Gastrocnemius medialis (tissue), 4 donors: ENCODE measurements at regions not wholly inside any gene's neighbourhood (a gene's known extent, or its start where the extent isn't known, plus 50 kb on each side); places are given as distances from the start of the nearest gene placed in this dataset.

ENCODE experiments used
- ATAC-seq, 2 donors: fragments of 150-250 bp; one replicate each; pipeline ENCODE4 v1.9.1; 2016
- DNase-seq, 2 donors: peaks; one replicate each; pipeline ENCODE4 v3.0.0-alpha.2; 2019
- H3K27ac ChIP-seq, 4 donors: fragments of 200-600 bp; sonication (generic); 1 replicate in 1 of 4; 2 replicates in 3 of 4; pipeline ENCODE4 v1.5.1; 2016 to 2018; ENCODE audit warnings: mild to moderate bottlenecking in 2 of 4, moderate library complexity in 1 of 4
- H3K27me3 ChIP-seq, 3 donors: fragments of 200-600 bp; sonication (generic) in 2 of 3; 1 replicate in 1 of 3; 2 replicates in 2 of 3; pipeline versions ENCODE4 v1.5.1 to v1.6.0; 2016 to 2019; ENCODE audit warnings: mild to moderate bottlenecking in 1 of 3, moderate library complexity in 1 of 3
- H3K36me3 ChIP-seq, 2 donors: fragments of 200-600 bp; sonication (generic) in 1 of 2; one replicate each; pipeline ENCODE4 v1.5.1; 2017 to 2018
- H3K4me1 ChIP-seq, 2 donors: fragments of 200-600 bp; sonication (generic) in 1 of 2; one replicate each; pipeline ENCODE4 v1.5.1; 2016 to 2017; ENCODE audit warnings: mild to moderate bottlenecking in 2 of 2
- H3K4me3 ChIP-seq, 4 donors: fragments of 200-600 bp; sonication (generic) in 3 of 4; 1 replicate in 1 of 4; 2 replicates in 3 of 4; pipeline ENCODE4 v1.5.1; 2016 to 2019; ENCODE audit warnings: mild to moderate bottlenecking in 2 of 4
- H3K9me3 ChIP-seq, 3 donors: fragments of 200-600 bp; sonication (generic) in 2 of 3; 1 replicate in 1 of 3; 2 replicates in 2 of 3; pipeline ENCODE4 v1.5.1; 2016 to 2019
- CTCF ChIP-seq, 5 experiments: fragments of 450-650 bp in 3 of 5; fragments of 200-600 bp in 2 of 5; sonication (generic) in 2 of 5; IDR thresholded peaks in 4 of 5; conservative IDR thresholded peaks in 1 of 5; 1 replicate in 4 of 5; 2 replicates in 1 of 5; pipeline ENCODE4 v1.5.1; 2016 to 2019; ENCODE audit warnings: antibody characterized with exemption in 5 of 5, mild to moderate bottlenecking in 3 of 5, moderate library complexity in 3 of 5
- POLR2A ChIP-seq, 2 donors: fragments of 450-650 bp; IDR thresholded peaks; one replicate each; pipeline ENCODE4 v1.6.1; 2017; ENCODE audit warnings: antibody characterized with exemption in 2 of 2, mild to moderate bottlenecking in 2 of 2, moderate library complexity in 2 of 2
- in situ Hi-C, 4 donors: fragments of 200-750 bp; cut with MboI; loops; one replicate each; pipeline versions ENCODE4 v1.15.0 to v1.8.0; 2017; ENCODE audit warnings: low sequenced_read_pairs in 4 of 4
- intact Hi-C: fragments of 100-400 bp; cut with DNase I; formaldehyde crosslinking; loops from one replicate; pipeline ENCODE4 v1.15.1; 2023; ENCODE audit warnings: low total_unique reads

- no peaks in the 10 kb centered on the region for H3K36me3 ChIP-seq
- H3K4me3 ChIP-seq = no peak overlapping the region
- no peaks in the 10 kb centered on the region for H3K4me1 ChIP-seq
- H3K27me3 ChIP-seq = no peaks in the 10 kb centered on the region
- DNase-seq (no peak), ATAC-seq (no peak)
- in situ Hi-C loops = no loop called here
- intact Hi-C loops = no loop called here
- no peak overlapping the region for H3K27ac ChIP-seq
- H3K9me3 ChIP-seq = no peaks in the 10 kb centered on the region
- no peak for TF ChIP-seq POLR2A (IDR thresholded peaks at IDR 0.05)
- TF ChIP-seq CTCF (IDR thresholded peaks at IDR 0.05 in 4 of 5, conservative IDR thresholded peaks at IDR 0.05 in 1 of 5) = no peak
Observed at GRCh38 chr6:115796061-115796460, 264.6 kb downstream of the FRK start.

GRCh38 chr6:115783402-115784061, 277.2 kb downstream of the FRK start:
- ATAC-seq (no peak), DNase-seq (no peak)
- Histone ChIP-seq H3K36me3 (no peaks in the 10 kb centered on the region), H3K4me3 (no peak overlapping the region), H3K9me3 (no peaks in the 10 kb centered on the region), H3K27me3 (no peaks in the 10 kb centered on the region), H3K27ac (no peak overlapping the region), H3K4me1 (no peaks in the 10 kb centered on the region)
- TF ChIP-seq POLR2A (IDR thresholded peaks at IDR 0.05) = no peak
- no peak for TF ChIP-seq CTCF (IDR thresholded peaks at IDR 0.05 in 4 of 5, conservative IDR thresholded peaks at IDR 0.05 in 1 of 5)
- in situ Hi-C loops (no loop called here), intact Hi-C loops (no loop called here)

GRCh38 chr6:115782612-115783011, 278.1 kb downstream of the FRK start:
- Histone ChIP-seq H3K4me1 (no peaks in the 10 kb centered on the region), H3K36me3 (no peaks in the 10 kb centered on the region), H3K4me3 (no peak overlapping the region), H3K9me3 (no peaks in the 10 kb centered on the region), H3K27ac (no peak overlapping the region), H3K27me3 (no peaks in the 10 kb centered on the region)
- TF ChIP-seq CTCF (IDR thresholded peaks at IDR 0.05 in 4 of 5, conservative IDR thresholded peaks at IDR 0.05 in 1 of 5) (no peak), POLR2A (IDR thresholded peaks at IDR 0.05) (no peak)
- ATAC-seq (no peak), DNase-seq (no peak)
- intact Hi-C loops (no loop called here), in situ Hi-C loops (no loop called here)

- ATAC-seq (no peak), DNase-seq (no peak)
- Histone ChIP-seq H3K36me3 (no peaks in the 10 kb centered on the region), H3K9me3 (no peaks in the 10 kb centered on the region), H3K27me3 (no peaks in the 10 kb centered on the region), H3K4me3 (no peak overlapping the region), H3K4me1 (no peaks in the 10 kb centered on the region), H3K27ac (no peak overlapping the region)
- in situ Hi-C loops (no loop called here), intact Hi-C loops (no loop called here)
- TF ChIP-seq CTCF (IDR thresholded peaks at IDR 0.05 in 4 of 5, conservative IDR thresholded peaks at IDR 0.05 in 1 of 5) = no peak
- no peak for TF ChIP-seq POLR2A (IDR thresholded peaks at IDR 0.05)
Observed at GRCh38 chr6:115773741-115774140, 286.9 kb downstream of the FRK start.

GRCh38 chr6:115770851-115771250, 289.8 kb downstream of the FRK start:
- in situ Hi-C loops = no loop called here
- H3K4me1 ChIP-seq = no peaks in the 10 kb centered on the region
- no peaks in the 10 kb centered on the region for H3K27me3 ChIP-seq
- DNase-seq (no peak), ATAC-seq (no peak)
- no peaks in the 10 kb centered on the region for H3K36me3 ChIP-seq
- no peak overlapping the region for H3K4me3 ChIP-seq
- H3K9me3 ChIP-seq = no peaks in the 10 kb centered on the region
- no peak for TF ChIP-seq CTCF (IDR thresholded peaks at IDR 0.05 in 4 of 5, conservative IDR thresholded peaks at IDR 0.05 in 1 of 5)
- TF ChIP-seq POLR2A (IDR thresholded peaks at IDR 0.05) = no peak
- intact Hi-C loops = no loop called here
- H3K27ac ChIP-seq = no peak overlapping the region
